ENCODE measurements at regions not wholly inside any gene's neighbourhood (a gene's known extent, or its start where the extent isn't known, plus 50 kb on each side); places are given as distances from the start of the nearest gene placed in this dataset.

DNA sequence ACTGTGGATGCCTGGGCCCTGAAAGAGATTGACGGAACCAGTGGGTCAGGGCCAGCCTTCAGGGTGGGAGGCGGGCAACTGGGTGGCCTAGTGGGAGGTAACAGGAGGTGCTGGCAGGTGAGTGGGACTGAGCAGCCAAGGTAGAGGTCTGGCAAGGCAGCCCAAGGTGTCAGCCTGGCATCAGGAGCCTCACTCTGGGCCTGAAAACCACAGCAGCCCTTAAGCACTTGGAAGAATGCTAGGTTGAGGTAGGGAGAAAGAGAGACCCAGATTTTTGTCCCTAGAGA, 315.8 kb upstream of the PRICKLE1 start:
- no peak for TF ChIP-seq SMC3 (conservative IDR thresholded peaks at IDR 0.05; ENCODE audit: poor library complexity)
- TF ChIP-seq CTCF (IDR thresholded peaks at IDR 0.05; ENCODE audit: poor library complexity, severe bottlenecking), result no peak
- no peak for TF ChIP-seq POLR2AphosphoS5 (IDR thresholded peaks at IDR 0.05)
- no peak for TF ChIP-seq EP300 (conservative IDR thresholded peaks at IDR 0.05; ENCODE audit: poor library complexity, severe bottlenecking)
- TF ChIP-seq EZH2 (IDR thresholded peaks at IDR 0.05; ENCODE audit: borderline replicate concordance, insufficient read depth, low read length, poor library complexity, severe bottlenecking), result no peak
- no peak for TF ChIP-seq MXI1 (conservative IDR thresholded peaks at IDR 0.05; ENCODE audit: poor library complexity, severe bottlenecking)
- TF ChIP-seq TAF1 (IDR thresholded peaks at IDR 0.05; ENCODE audit: low read depth), result no peak
- no peak for TF ChIP-seq RAD21 (conservative IDR thresholded peaks at IDR 0.05)
